NCI-H446 treated with DMSO at 0.1 percent for 48 hours (cell line): ENCODE measurements at regions not wholly inside any gene's neighbourhood (a gene's known extent, or its start where the extent isn't known, plus 50 kb on each side); places are given as distances from the start of the nearest gene placed in this dataset.
"Not testable (repeated sequence)": the region's sequence is repeated elsewhere in the genome, so short reads cannot be mapped to it uniquely, and the experiment has no call there.

ENCODE experiments used
- DNase-seq: peaks from one replicate; lab custom pipeline; 2025; lab: John Stamatoyannopoulos, UW

DNA sequence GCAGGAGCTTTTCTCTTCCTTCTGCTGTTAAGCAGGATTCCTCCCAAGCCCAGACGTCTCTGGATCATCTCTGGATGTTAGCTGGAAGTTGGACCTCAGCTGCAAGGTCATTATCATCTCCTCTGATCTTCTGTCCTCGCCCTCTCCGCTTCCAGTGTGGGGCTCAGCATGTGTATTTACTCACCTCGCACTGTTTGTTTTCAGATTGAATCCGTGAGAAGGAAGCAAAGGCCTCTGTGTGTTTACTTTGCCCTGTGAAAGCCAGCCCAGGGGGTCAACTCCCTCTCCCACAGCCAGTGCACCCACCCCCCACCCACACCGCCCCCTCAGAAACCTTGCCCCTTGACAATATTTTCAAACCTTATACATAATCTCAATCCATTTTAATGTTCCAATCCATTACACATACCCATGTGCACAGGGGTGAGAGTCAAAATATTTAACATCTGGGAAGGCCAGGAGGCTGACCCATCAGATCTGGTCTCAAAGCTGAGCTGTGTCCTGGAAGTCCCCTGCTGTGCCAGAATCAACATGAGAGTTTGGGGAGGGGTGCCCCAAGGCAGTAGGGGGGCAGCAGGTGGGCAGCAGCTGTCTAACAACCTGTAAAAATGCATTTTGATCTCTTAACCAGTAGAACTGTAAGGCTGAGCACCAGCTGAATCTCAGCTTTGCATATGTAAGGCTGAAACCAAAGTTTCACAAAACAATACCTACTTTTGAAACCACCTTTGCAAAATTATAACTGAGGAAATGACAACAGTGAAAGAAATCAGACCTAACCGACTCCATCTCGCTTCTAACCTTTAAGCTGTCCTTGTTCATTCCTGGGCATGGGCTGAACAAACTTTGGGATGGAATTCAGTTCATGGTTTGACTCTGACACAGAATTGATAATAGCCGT is 157.9 kb downstream of the ZNF664 start:
- no peak for DNase-seq

GRCh38 chr12:124131659-124132058 is 158.6 kb downstream of the ZNF664 start:
- no peak for DNase-seq

DNA sequence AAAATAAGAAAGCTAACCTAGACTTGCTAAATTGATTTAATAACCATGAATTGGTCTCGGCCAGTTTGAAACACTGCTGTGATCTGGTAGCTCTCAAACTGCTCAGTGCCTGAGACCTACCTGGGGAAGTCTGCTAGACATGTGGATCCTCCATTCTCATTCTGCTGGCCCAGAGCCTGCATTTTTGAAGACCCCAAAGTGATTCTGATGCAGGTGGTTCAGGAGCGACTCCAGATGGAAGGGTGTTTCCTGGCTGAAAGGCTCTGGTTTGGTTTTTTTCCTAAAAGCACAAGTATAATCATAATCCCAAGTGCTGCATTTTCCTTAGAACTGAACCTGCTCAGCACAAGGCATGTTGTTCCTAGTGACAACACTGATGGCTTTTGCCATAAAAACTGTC is 159.5 kb downstream of the ZNF664 start:
- no peak for DNase-seq

- DNase-seq = no peak
Measured at GRCh38 chr12:124136796-124137195, 158.1 kb upstream of the RFLNA start.

- DNase-seq = no peak
Measured at GRCh38 chr12:124140944-124141486, 153.9 kb upstream of the RFLNA start.

DNA sequence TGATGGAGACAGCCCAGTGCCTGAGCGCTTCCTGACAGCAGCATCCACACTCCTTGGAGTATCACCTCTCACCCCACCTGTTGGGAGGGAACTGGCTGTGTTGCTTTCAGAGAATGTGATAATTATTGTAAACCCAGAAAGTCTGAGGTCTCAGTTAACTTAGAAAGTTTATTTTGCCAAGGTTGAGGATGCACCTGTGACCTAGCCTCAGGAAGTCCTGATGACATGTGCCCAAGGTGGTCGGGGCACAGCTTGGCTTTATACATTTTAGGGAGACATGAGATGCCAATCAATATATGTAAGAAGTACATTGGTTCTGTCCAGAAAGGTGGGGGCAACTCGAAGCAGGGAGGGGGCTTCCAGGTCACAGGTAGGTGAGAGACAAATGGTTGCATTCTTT is 153.3 kb upstream of the RFLNA start:
- DNase-seq = not testable (repeated sequence)

DNA sequence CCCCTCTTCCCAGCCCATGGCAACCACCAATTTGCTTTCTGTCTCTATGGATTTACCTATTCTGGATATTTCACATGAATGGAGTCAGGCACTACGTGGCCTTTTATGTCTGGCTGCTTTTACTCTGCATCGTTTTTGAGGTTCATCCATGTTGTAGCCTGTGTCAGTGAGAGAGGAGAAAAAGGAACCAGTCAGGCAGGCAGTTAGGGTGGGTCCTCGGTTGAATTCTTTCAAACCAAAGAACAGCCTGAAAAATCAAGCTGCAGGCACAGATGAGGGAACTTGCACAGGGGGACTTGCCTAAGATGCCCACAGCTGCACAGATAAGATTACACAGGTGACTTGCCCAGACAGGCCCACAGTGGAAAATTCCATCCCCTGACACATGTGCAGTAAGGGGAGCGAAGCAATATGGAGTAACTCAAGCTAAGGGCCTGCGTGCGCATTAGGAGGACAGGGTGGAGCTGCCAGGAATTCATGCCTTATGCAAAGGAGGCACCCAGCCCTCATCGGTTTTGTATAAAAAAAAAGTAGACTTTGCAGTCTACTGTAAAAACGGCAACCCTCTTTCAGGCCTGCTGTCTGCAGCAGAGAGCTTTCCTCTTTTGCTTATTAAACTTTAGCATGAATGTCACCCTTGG is 152.4 kb upstream of the RFLNA start:
- no peak for DNase-seq

- no peak for DNase-seq
Measured at GRCh38 chr12:124143726-124144125, 151.2 kb upstream of the RFLNA start.

DNA sequence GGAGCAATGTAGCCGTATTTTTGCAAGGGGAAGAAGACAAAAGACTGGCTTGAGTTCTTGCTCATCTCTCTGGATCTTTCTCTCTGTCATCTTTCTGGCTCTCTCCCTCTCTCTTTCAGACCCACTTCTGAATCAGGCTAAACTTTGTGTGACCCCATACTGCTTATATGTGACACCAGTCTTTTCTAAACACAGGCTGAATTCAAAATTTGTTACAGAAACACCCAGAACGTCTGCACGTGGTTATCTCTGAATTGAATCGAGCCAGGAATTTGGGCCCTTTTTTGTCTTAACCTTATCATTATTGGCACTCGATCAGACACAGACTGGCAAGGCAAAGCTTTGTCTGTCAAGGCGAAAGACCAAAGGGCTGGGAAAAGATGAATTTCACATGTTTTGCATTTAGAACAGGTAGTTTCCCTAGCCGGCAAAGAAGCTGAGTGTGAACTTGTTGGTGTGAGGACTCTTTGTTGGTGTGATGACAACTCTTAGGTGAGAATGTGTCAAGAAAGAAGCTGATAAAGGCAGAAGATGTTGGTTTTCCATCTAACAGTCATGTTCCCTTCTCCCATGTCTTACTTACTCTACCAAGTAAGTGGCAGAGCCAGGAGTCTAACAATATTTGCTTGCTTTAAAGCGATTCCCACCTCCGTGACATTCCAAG is 150.2 kb upstream of the RFLNA start:
- DNase-seq = no peak

DNA sequence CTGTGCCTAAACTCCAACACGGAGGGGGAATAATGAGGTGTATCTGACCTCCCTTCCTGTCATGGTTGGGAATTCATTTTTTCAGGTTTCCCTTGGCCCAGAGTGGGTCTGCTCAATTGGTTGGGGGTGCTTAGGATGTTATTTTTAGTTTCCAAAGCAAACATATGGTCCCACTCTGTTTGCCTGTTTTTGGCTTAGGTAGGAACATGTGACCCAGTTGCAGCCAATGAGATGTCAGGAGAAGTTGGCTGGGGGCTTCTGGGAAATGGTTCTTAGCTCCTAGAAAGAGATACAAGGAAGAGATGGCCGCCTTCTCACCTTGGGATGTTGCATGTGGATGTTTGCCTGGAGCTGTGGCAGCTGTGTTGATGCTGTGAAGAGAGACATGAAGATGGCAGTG is 147.9 kb upstream of the RFLNA start:
- DNase-seq = no peak

GRCh38 chr12:124147575-124147974 is 147.3 kb upstream of the RFLNA start:
- no peak for DNase-seq

- no peak for DNase-seq
Measured at GRCh38 chr12:124148481-124149273, 146.2 kb upstream of the RFLNA start.

DNA sequence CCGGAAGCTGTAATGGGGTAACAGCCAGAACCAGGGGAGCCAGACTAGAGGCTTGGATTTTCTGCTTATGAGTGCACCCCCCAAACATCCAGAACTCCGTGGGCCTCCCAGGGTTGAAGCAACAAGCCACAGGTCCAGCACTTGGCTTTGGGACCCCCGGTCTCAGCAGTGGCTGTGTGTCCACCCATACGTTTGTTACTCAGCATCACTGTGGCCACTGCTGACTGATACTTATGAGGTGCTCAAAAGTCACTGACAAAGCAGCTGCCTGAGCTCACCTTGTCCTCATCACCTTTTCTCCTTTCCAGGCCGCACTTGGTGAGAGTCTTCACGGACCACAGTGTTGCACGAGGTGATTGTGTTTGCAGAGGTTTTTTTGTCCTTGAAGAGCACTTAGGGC is 145.6 kb upstream of the RFLNA start:
- DNase-seq = no peak

DNA sequence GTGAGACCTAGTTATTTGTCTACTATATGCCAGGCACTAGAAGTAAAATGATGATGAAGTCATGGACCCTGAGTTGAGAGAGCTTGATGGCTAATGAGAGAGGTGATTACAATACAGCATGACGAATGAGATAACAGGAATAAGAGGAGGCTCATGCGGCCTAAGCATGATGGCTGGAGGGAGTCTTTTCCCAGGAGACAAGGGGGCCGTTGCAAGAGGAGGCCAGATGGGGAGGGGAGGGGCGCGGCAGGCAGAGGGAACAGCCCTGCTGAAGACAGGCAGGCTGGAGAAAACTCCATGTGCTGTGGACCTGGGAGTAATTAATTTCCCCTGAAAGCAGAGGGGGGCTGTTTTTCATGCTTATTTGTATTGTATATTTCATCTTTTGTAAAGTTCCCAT is 144.7 kb upstream of the RFLNA start:
- DNase-seq = no peak

DNA sequence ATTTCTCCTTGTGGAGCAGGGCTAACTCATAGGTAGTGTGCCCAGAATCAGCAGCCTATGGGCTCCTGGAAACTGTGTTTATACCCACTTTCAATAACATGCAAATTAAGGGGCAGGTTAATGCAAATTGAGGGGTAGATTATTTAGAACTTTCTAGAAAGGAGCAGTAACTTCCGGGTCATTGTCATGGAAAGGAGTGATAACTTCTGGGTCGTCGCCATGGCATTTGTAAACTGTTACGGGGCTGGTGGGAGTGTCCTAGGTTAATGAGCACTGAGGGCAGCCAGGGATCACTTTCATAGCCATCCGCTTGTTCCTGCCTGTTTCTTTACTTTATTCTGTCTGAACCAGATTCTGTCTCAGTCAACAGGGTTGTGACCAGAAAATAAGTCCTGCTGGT is 143.3 kb upstream of the RFLNA start:
- no peak for DNase-seq

DNA sequence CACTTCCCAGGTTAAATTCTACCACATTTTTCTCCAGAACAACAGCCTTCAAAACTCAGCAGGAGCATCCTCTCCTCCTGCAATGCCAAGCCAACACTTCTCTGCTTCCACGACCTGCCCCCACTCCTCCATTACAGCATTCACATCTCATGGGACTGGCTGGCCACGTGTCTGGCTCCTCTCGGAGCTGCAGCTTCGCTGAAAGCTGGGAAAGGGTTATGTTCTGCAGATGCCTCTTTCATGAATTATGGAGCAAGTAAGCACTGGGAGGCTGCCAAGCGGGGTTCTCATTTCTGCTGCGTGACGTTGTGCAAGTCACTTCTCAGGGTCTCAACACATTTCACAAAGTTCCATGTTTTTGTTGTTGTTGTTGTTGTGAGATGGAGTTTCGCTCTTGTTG is 142.2 kb upstream of the RFLNA start:
- no peak for DNase-seq

GRCh38 chr12:124153392-124153791 is 141.5 kb upstream of the RFLNA start:
- no peak for DNase-seq

- DNase-seq = no peak
Measured at GRCh38 chr12:124157406-124157805, 137.5 kb upstream of the RFLNA start.

DNA sequence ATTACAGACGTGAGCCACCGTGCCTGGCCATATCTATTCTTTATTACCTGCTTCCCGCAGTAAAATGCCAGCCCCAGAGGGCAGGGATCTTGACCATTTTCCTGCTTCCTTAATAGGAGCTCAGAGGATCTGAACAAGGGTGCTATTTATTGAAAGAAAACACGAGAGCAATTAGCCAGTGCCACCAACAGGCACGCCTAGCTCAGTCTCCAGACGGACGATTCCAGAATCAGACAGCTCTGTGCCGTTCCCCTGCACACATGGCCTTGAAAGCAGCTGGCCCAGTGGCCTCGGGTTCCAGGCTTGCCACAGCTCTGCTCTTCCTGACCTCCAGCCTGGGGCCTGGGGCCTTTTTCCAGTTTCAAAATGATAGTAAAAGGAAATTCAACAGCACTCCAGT is 135.2 kb upstream of the RFLNA start:
- no peak for DNase-seq

DNA sequence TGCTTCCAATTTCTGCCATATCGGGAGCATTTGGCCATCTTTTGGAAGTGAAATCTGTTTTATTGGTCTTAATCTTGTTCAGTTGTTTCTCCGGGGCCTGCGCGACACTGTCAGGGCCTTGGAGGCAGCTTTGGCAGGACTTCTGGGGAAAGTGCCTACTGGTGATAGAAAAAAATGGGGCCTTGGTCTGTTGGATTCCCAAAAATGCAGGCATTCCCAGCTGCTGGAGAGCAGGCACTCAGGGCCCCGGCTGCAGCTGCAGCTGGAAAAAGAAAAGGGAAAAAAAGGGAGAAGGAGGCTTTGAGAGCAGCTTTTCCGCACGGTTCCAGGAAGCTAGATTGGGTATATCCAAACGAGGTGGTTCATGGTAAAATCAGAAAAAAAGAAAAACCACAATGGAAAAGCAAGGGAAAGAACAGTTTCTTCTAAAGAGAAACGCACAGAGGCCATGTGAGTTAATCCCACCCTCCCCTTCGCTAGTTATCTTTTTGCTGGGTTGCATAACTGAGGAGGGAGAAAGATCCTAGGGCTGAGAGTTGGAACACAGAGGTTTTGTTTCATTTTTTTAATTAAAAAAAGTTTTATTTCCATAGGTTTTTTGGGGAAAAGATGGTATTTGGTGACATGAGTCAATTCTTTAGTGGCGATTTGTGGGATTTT is 134.7 kb upstream of the RFLNA start:
- no peak for DNase-seq

GRCh38 chr12:124161402-124161801 is 133.5 kb upstream of the RFLNA start:
- DNase-seq = not testable (repeated sequence)
